SK-N-MC (cell line): ENCODE measurements at regions not wholly inside any gene's neighbourhood (a gene's known extent, or its start where the extent isn't known, plus 50 kb on each side); places are given as distances from the start of the nearest gene placed in this dataset.
"Not testable (repeated sequence)": the region's sequence is repeated elsewhere in the genome, so short reads cannot be mapped to it uniquely, and the experiment has no call there.

Experiments used
- DNase-seq: peaks from one replicate; pipeline ENCODE4 v3.0.0-alpha.2; 2011; ENCODE audit warnings: low read depth, low spot score
- H3K27ac ChIP-seq: fragments of 200-600 bp; sonication (generic); 2 replicates; pipeline ENCODE4 v1.5.1; 2016; ENCODE audit warnings: mixed run types
- H3K36me3 ChIP-seq: fragments of 200-600 bp; sonication (generic); 2 replicates; pipeline ENCODE4 v1.6.1; 2017; ENCODE audit warnings: antibody characterized with exemption, low read length, mixed read lengths; ENCODE audit not compliant: insufficient read depth
- H3K4me3 ChIP-seq: fragments of 200-600 bp; sonication (generic); 2 replicates; pipeline ENCODE4 v1.5.1; 2016
- H3K9ac ChIP-seq: fragments of 200-600 bp; sonication (generic); 2 replicates; pipeline ENCODE4 v1.8.0; 2017; ENCODE audit warnings: mixed run types, mixed read lengths; ENCODE audit not compliant: insufficient read length
- H3K9me3 ChIP-seq: fragments of 200-600 bp; sonication (generic); 2 replicates; pipeline ENCODE4 v1.6.1; 2017; ENCODE audit warnings: low read depth, mild to moderate bottlenecking, antibody characterized with exemption, low read length, moderate library complexity, mixed read lengths
- EZH2 ChIP-seq: fragments of 200-600 bp; sonication (generic); IDR thresholded peaks from one replicate; pipeline ENCODE4 v1.6.1; 2017; ENCODE audit warnings: antibody characterized with exemption
- FOXP2 ChIP-seq: optimal IDR thresholded peaks from 2 replicates; pipeline ENCODE3; 2011; ENCODE audit warnings: mild to moderate bottlenecking, moderate library complexity; ENCODE audit not compliant: insufficient read depth; ENCODE audit errors: extremely low read length, control extremely low read depth
- POLR2AphosphoS5 ChIP-seq: IDR thresholded peaks from 2 replicates; pipeline ENCODE4 v1.6.1; 2012; ENCODE audit warnings: mild to moderate bottlenecking, low read depth, low read length, borderline replicate concordance

DNA sequence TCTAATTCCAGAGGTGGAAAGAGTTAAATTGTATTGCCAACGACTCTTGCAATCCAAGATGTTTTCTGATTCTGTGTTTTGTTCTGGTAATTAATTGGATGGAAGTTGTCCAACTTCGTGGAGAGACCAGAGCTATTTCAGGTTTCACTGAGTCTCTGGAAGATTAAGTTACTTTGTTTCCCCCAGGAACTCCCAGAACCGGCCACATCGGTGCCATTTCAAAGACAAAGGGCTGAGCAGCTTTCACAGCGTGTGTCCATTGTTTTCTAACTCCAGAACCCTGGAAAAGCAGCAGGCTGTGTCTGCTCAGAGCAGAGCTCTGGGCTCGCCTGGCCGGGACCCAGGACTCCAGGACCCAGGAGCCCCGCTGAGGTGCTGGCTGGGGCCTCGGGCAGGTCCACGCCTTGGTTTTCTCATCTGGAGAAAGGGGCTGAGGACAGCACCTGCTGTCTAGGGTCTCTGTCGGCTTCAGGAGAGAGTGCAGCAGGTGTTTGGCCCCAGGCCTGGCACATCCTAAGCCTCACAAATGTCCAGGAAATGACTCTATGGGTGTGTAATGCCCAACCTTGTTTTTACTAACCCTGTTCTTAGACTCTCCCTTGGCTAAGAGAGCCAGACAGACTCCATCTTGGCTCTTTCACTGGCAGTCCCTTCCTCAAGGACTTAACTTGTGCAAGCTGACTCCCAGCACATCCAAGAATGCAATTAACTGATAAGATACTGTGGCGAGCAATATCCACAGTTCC lies 86.0 kb upstream of the SFSWAP start:
- not testable (repeated sequence) for H3K27ac ChIP-seq, H3K9me3 ChIP-seq, H3K4me3 ChIP-seq, DNase-seq, H3K36me3 ChIP-seq, H3K9ac ChIP-seq

DNA sequence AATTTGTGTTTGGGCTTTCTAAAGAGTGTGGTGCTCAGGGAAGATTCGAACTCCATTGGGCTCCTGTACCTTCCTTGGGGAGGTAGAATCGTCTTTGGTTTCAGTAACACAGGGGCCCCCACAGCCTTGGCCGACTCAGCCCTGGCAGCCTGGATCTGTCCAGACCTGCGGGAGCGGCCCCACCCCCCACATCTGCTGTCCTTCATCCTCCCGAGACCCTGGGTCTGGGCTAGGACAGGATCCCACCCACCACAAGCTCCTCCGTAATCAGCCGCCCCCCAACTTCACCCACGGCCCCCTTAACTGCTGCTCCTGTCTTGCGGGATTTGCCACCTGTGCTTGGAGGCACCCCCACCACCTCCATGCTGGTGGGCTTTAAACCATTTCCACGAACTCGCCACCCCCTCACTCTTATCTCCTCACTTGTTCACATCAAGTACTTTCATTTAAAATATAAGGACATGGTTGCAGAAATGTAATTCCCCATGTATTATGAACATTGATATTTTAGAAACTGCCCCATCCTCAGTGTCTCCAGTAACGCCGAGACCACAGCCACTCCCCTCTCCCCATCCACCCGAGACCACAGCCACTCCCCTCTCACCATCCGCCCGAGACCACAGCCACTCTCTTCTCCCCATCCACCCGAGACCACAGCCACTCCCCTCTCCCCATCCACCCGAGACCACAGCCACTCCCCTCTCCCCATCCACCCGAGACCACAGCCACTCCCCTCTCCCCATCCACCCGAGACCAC lies 84.7 kb upstream of the SFSWAP start:
- DNase-seq, H3K27ac ChIP-seq, H3K36me3 ChIP-seq, H3K9me3 ChIP-seq, H3K4me3 ChIP-seq, H3K9ac ChIP-seq: not testable (repeated sequence)

DNA sequence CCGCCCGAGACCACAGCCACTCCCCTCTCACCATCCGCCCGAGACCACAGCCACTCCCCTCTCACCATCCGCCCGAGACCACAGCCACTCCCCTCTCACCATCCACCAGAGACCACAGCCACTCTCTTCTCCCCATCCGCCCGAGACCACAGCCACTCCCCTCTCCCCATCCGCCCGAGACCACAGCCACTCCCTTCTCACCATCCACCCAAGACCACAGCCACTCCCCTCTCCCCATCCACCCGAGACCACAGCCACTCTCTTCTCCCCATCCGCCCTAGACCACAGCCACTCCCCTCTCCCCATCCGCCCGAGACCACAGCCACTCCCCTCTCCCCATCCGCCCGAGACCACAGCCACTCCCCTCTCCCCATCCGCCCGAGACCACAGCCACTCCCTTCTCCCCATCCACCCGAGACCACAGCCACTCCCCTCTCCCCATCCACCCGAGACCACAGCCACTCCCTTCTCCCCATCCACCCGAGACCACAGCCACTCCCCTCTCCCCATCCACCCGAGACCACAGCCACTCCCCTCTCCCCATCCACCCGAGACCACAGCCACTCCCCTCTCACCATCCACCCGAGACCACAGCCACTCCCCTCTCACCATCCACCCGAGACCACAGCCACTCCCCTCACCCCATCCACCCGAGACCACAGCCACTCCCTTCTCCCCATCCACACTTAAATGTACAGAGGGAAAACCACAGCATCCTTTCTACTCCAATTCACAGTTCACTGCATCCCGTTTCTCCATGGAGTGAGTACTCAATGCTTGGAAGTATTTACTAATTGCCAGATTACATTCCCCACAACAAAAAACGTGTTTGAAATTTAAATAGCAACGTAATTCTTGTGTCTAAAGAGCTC lies 83.5 kb upstream of the SFSWAP start:
- not testable (repeated sequence) for H3K36me3 ChIP-seq, H3K27ac ChIP-seq, H3K4me3 ChIP-seq, H3K9ac ChIP-seq, DNase-seq, H3K9me3 ChIP-seq

GRCh38 chr12:131628023-131628740 lies 82.7 kb upstream of the SFSWAP start:
- Histone ChIP-seq H3K27ac (no peak overlapping the region), H3K36me3 (no peaks in the 10 kb centered on the region), H3K4me3 (no peak overlapping the region), H3K9me3 (no peaks in the 10 kb centered on the region), H3K9ac (no peak overlapping the region)
- DNase-seq: no peak
- no peak for TF ChIP-seq FOXP2
- no peak for TF ChIP-seq POLR2AphosphoS5
- TF ChIP-seq EZH2: no peak

- Histone ChIP-seq H3K4me3 (no peak overlapping the region), H3K9me3 (no peaks in the 10 kb centered on the region), H3K36me3 (no peaks in the 10 kb centered on the region), H3K9ac (no peak overlapping the region), H3K27ac (no peak overlapping the region)
- no peak for TF ChIP-seq EZH2
- no peak for TF ChIP-seq POLR2AphosphoS5
- TF ChIP-seq FOXP2: no peak
- no peak for DNase-seq
These were observed 82.0 kb upstream of the SFSWAP start for GRCh38 chr12:131628766-131629448.

DNA sequence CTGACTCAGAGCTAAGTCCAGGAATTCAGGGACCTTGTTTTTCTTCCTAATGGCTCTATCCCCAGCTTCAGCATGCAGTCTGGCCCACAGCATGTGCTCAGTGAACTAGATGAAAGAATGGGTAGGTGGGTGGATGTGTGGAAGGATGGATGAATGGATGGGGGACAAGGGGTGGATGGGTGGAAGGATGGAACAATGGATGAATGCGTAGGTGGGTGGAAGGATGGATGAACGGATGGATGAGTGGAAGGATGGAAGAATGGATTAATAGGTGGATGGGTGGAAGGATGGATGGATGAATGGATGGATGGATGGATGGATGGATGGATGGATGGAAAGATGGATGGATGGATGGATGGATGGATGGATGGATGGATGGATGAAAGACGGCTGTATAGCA lies 79.7 kb upstream of the SFSWAP start:
- H3K27ac ChIP-seq: no peak overlapping the region
- H3K4me3 ChIP-seq: no peak overlapping the region
- H3K36me3 ChIP-seq: no peaks in the 10 kb centered on the region
- TF ChIP-seq FOXP2: no peak
- TF ChIP-seq POLR2AphosphoS5: no peak
- no peak for TF ChIP-seq EZH2
- H3K9me3 ChIP-seq: no peaks in the 10 kb centered on the region
- no peak for DNase-seq
- no peak overlapping the region for H3K9ac ChIP-seq

DNA sequence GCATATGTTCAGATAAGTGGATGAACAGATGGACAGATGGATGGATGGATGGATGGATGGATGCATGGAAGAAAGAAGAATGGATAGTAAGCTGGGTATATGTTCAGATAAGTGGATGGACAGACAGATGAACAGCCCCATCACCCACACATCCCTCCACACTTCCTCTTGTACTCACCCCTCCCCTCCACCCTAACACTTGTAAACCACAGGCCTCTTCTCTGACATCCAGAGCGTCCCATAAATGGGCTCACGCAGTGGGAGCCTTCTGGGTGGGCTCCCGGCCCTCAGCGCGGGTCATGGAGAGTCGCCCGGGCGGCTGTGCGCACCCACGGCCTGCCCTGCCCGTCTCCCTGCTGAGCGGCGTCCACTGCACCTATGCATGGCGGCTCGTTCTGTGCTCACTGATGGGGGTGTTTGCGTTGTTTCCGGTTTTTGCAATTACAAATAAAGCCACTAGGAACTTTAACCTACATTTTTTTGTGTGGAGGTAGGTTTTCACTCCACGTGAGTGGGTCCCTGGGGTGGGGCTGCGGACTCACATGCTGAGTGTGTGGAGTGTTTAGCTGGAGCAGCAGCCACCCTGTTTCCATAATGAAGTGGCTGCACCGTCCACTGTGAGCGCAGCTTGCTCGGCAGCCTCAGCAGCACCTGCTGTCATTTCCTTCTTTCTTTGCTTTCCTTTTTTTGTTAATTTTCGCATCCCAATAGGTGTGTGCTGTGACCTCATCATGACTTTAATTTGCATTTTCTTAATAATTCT lies 78.8 kb upstream of the SFSWAP start:
- H3K4me3 ChIP-seq, H3K9me3 ChIP-seq, H3K9ac ChIP-seq, H3K27ac ChIP-seq, DNase-seq, H3K36me3 ChIP-seq: not testable (repeated sequence)

GRCh38 chr12:131632652-131633023 lies 78.3 kb upstream of the SFSWAP start:
- H3K27ac ChIP-seq, H3K9ac ChIP-seq, H3K9me3 ChIP-seq, H3K4me3 ChIP-seq, DNase-seq, H3K36me3 ChIP-seq: not testable (repeated sequence)

- H3K27ac ChIP-seq, DNase-seq, H3K36me3 ChIP-seq, H3K4me3 ChIP-seq, H3K9me3 ChIP-seq, H3K9ac ChIP-seq: not testable (repeated sequence)
These were observed 77.3 kb upstream of the SFSWAP start for GRCh38 chr12:131633610-131634009.
